NCI-H1092 treated with DMSO at 0.1 percent for 48 hours (cell line): ENCODE measurements at regions not wholly inside any gene's neighbourhood (a gene's known extent, or its start where the extent isn't known, plus 50 kb on each side); places are given as distances from the start of the nearest gene placed in this dataset.

Experiments used
- DNase-seq: peaks from one replicate; lab custom pipeline; 2025; lab: John Stamatoyannopoulos, UW

GRCh38 chr13:79663977-79664636, 183.2 kb downstream of the NDFIP2 start:
- DNase-seq, result no peak

GRCh38 chr13:79663435-79663834, 182.5 kb downstream of the NDFIP2 start:
- no peak for DNase-seq

- no peak for DNase-seq
Observed at GRCh38 chr13:79662882-79663281, 181.9 kb downstream of the NDFIP2 start.

- DNase-seq, result no peak
Observed at GRCh38 chr13:79660361-79660760, 179.4 kb downstream of the NDFIP2 start.

- DNase-seq, result no peak
Observed at GRCh38 chr13:79659121-79659521, 178.2 kb downstream of the NDFIP2 start.

- DNase-seq, result no peak
Observed at GRCh38 chr13:79658333-79658975, 177.5 kb downstream of the NDFIP2 start.

- no peak for DNase-seq
Observed at GRCh38 chr13:79655509-79655908, 174.6 kb downstream of the NDFIP2 start.

GRCh38 chr13:79654520-79654919, 173.6 kb downstream of the NDFIP2 start:
- no peak for DNase-seq

GRCh38 chr13:79650688-79651087, 169.7 kb downstream of the NDFIP2 start:
- no peak for DNase-seq

- DNase-seq, result no peak
Observed at GRCh38 chr13:79648191-79648590, 167.2 kb downstream of the NDFIP2 start.

GRCh38 chr13:79647533-79647932, 166.6 kb downstream of the NDFIP2 start:
- DNase-seq, result no peak

- DNase-seq, result no peak
Observed at GRCh38 chr13:79646880-79647279, 165.9 kb downstream of the NDFIP2 start.

- DNase-seq, result peak; percentile 30
Observed at GRCh38 chr13:79645569-79645968, 164.6 kb downstream of the NDFIP2 start.

- no peak for DNase-seq
Observed at GRCh38 chr13:79642596-79642995, 161.6 kb downstream of the NDFIP2 start.

GRCh38 chr13:79637133-79637763, 156.3 kb downstream of the NDFIP2 start:
- DNase-seq, result peak; percentile 8

GRCh38 chr13:79631051-79631659, 150.2 kb downstream of the NDFIP2 start:
- peak; percentile 9 for DNase-seq

- DNase-seq, result no peak
Observed at GRCh38 chr13:79628463-79628862, 147.5 kb downstream of the NDFIP2 start.

- DNase-seq, result no peak
Observed at GRCh38 chr13:79626924-79627323, 146.0 kb downstream of the NDFIP2 start.

GRCh38 chr13:79625517-79625916, 144.6 kb downstream of the NDFIP2 start:
- no peak for DNase-seq

GRCh38 chr13:79621902-79622301, 140.9 kb downstream of the NDFIP2 start:
- no peak for DNase-seq

GRCh38 chr13:79621449-79621848, 140.5 kb downstream of the NDFIP2 start:
- no peak for DNase-seq

GRCh38 chr13:79614250-79614918, 133.4 kb downstream of the NDFIP2 start:
- no peak for DNase-seq
